HG03066 (cell line): ENCODE measurements at regions not wholly inside any gene's neighbourhood (a gene's known extent, or its start where the extent isn't known, plus 50 kb on each side); places are given as distances from the start of the nearest gene placed in this dataset.

Experiments used
- ATAC-seq: cut with Tn5 transposase; IDR thresholded peaks from one replicate; pipeline ENCODE4 v1.9.1; 2021; ENCODE audit warnings: low read depth; ENCODE audit not compliant: unreplicated experiment

- ATAC-seq: no peak
These were observed 99.2 kb downstream of the C12orf50 start for GRCh38 chr12:87930033-87930432.

GRCh38 chr12:87929346-87929745, 99.9 kb downstream of the C12orf50 start:
- ATAC-seq: no peak

- no peak for ATAC-seq
These were observed 101.2 kb downstream of the C12orf50 start for GRCh38 chr12:87928031-87928430.

GRCh38 chr12:87925021-87925420, 104.2 kb downstream of the C12orf50 start:
- ATAC-seq: no peak

- no peak for ATAC-seq
These were observed 105.1 kb downstream of the C12orf50 start for GRCh38 chr12:87924149-87924548.

- no peak for ATAC-seq
These were observed 105.8 kb downstream of the C12orf50 start for GRCh38 chr12:87923361-87923760.

GRCh38 chr12:87922736-87923135, 106.5 kb downstream of the C12orf50 start:
- no peak for ATAC-seq

GRCh38 chr12:87921621-87922020, 107.6 kb downstream of the C12orf50 start:
- no peak for ATAC-seq

- ATAC-seq: no peak
These were observed 109.1 kb downstream of the C12orf50 start for GRCh38 chr12:87920139-87920538.

- no peak for ATAC-seq
These were observed 127.7 kb downstream of the C12orf50 start for GRCh38 chr12:87901457-87901856.

- no peak for ATAC-seq
These were observed 131.5 kb downstream of the C12orf50 start for GRCh38 chr12:87897662-87898061.

- no peak for ATAC-seq
These were observed 145.4 kb downstream of the C12orf50 start for GRCh38 chr12:87883806-87884205.

- no peak for ATAC-seq
These were observed 150.1 kb downstream of the C12orf50 start for GRCh38 chr12:87879141-87879540.

GRCh38 chr12:87870493-87871460, 158.4 kb downstream of the C12orf50 start:
- no peak for ATAC-seq

GRCh38 chr12:87870061-87870460, 159.1 kb downstream of the C12orf50 start:
- no peak for ATAC-seq

GRCh38 chr12:87866578-87867292, 162.5 kb downstream of the C12orf50 start:
- no peak for ATAC-seq

- no peak for ATAC-seq
These were observed 167.4 kb downstream of the C12orf50 start for GRCh38 chr12:87861791-87862190.

GRCh38 chr12:87853448-87854003, 175.7 kb downstream of the C12orf50 start:
- no peak for ATAC-seq

- no peak for ATAC-seq
These were observed 180.1 kb downstream of the C12orf50 start for GRCh38 chr12:87849074-87849473.

GRCh38 chr12:87848248-87848868, 180.8 kb downstream of the C12orf50 start:
- ATAC-seq: peak; percentile 65

GRCh38 chr12:87847147-87847546, 182.1 kb downstream of the C12orf50 start:
- ATAC-seq: no peak
